GM21381 (cell line): ENCODE measurements at regions not wholly inside any gene's neighbourhood (a gene's known extent, or its start where the extent isn't known, plus 50 kb on each side); places are given as distances from the start of the nearest gene placed in this dataset.

Experiments used
- ATAC-seq: cut with Tn5 transposase; IDR thresholded peaks from one replicate; pipeline ENCODE4 v1.9.1; 2021; ENCODE audit warnings: mild to moderate bottlenecking, moderate library complexity; ENCODE audit not compliant: unreplicated experiment

DNA sequence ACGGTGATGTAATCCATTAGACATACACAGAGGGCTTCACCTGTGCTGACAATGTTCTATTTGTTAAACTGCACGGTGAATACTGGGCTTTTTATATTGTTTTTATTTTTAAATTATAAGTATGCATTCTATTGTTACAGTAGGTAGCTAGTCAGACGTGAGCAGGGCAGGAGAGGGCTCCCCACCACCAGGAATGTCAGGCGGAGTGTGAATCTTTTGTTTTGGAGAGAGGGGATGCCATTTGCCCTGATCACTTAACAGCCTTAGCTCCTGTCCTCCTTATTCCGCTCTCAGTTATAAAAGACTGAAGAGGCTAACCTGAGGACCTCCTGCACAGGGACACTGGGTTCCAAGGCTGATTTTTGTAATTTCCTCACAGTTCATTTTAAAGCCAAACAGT is 151.6 kb upstream of the TAPT1 start:
- ATAC-seq, result no peak

DNA sequence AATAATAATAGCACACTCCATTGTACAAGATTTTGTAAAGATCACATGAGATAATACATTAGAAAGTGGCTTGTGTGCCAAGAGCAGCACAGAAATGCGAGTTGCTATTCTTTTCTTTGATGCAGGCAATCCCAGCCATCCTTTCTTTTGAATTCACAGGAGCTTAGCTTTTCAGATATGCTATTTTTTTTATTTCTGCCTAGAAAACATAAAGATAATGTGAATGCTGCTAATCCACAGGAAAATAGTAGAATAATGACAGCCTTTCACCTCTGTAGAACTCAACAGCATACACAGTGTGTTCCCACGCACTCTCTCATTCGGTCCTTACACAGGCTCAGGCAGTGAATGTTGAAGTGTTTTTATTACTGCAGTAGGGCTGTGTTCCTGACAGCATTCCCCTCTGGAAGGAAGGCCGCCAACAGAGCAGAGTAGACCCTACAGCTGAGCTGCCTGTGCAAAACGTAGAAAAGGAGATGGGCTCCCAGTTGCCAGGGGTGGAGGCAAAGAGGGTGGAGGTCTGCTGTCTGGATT is 138.8 kb upstream of the TAPT1 start:
- no peak for ATAC-seq

- no peak for ATAC-seq
Measured at GRCh38 chr4:16360694-16361262, 134.5 kb upstream of the TAPT1 start.

GRCh38 chr4:16353165-16353564 is 126.9 kb upstream of the TAPT1 start:
- no peak for ATAC-seq

- no peak for ATAC-seq
Measured at GRCh38 chr4:16351161-16351560, 124.9 kb upstream of the TAPT1 start.

- no peak for ATAC-seq
Measured at GRCh38 chr4:16344853-16345252, 118.6 kb upstream of the TAPT1 start.

DNA sequence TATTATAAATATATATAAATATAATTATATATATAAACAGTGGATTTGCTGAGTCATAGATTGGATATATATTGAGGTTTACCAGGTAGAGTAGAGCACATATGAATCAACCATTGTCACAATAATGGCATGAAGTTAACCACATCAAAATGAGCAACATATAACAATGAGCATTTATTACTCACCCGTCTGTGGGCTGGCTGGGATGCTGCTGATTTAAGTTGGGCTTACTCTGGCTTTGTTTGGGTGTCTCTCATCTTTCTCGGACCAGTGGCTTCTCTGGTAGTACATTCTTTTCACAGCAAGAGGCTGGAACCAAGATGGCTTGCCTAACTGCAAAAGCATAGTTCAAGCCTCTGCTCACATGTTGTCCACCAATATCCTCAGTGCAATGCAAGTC is 111.7 kb upstream of the TAPT1 start:
- ATAC-seq, result no peak

DNA sequence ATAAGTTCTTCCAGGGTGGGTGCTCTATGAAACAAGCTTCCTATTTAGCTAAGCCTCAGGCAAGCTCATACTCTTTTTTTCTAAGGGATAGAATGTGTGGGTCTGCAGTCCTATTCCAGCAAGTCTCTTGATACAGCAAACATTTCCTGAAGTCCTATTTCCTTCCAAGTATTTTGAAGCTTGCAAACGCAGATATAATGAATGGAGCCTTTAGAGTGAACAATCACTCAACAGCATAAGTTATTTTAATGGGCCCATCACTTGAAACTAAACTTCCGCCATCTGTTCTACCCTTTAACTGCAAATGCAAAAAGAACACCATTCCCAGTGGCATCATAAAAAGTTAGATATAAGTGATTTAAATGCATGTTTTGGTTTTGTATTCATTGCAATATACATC is 108.3 kb upstream of the TAPT1 start:
- no peak for ATAC-seq

- no peak for ATAC-seq
Measured at GRCh38 chr4:16329797-16330134, 103.5 kb upstream of the TAPT1 start.

DNA sequence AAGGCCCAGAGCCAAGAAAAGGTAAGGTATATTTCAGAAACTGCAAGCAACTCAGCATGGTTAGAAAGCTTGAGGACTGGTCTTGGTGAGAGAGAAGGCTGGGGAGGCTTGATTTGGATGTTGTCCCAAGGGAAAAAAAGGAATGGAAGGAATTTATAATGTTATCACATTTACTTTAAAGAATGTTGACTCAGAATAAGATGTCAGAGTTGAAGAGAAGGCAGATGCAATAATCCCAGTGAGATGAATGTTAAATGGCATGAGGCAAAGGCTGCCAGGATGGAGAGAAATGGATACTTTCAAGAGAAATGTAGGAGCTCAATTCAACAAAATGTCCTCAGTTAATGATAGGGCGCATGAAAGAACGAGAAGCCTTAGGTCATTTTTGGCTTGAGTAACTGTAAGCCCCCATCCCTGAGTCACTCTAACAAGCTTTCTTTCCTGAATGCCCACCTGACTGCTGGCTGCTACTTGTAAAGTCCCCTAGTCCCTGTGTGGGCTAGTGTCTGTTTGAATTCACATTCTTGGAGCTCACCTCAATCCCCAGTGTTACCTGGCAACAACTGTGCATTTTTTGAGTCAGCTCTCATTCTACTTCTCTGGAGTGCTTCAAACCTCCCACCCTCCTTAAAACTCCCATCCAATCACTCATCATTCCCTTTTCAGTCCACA is 103.0 kb upstream of the TAPT1 start:
- ATAC-seq, result no peak

GRCh38 chr4:16322183-16322582 is 95.9 kb upstream of the TAPT1 start:
- no peak for ATAC-seq

- no peak for ATAC-seq
Measured at GRCh38 chr4:16315456-16315855, 89.2 kb upstream of the TAPT1 start.

- no peak for ATAC-seq
Measured at GRCh38 chr4:16310606-16311005, 84.3 kb upstream of the TAPT1 start.

GRCh38 chr4:16302648-16303047 is 76.4 kb upstream of the TAPT1 start:
- ATAC-seq, result no peak

GRCh38 chr4:16297003-16297402 is 70.7 kb upstream of the TAPT1 start:
- ATAC-seq, result no peak

DNA sequence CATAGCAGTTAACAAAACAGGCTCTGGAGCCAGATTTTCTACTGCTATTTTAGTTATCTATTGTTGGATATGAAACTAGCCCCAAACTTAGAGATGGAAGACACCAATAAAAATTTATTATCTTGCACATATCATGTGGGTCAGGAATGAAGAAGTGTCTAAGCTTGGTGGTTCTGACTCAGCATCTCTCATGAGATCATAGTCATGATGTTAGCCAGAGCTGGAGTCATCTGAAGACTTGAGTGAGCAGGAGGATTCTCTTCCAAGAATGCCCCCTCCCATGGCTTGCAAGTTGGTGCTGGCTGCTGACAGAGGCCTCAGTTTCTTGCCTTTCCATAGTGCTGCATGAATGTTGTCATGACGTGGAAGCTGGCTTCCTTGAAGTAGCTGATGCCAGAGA is 68.2 kb upstream of the TAPT1 start:
- ATAC-seq, result no peak

- ATAC-seq, result no peak
Measured at GRCh38 chr4:16293210-16293838, 67.1 kb upstream of the TAPT1 start.

DNA sequence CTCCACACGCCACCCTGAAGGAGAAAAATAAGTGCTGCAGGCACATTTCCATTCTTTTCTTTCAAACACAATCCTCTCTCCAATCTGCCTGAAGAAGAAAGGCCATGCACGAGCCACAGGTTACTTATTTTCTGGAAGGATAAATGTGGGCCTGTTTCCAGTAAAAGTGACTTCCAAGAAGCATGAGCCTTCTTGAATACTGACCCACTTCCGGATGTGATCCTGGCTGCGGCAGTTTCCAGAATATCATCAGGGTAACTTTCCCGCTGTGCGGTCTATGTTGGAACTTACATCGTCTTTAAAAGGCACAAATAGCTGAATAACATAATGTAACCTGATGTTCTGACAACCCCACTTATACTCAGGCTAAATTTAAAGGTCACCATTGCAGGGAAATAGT is 66.3 kb upstream of the TAPT1 start:
- ATAC-seq, result no peak

DNA sequence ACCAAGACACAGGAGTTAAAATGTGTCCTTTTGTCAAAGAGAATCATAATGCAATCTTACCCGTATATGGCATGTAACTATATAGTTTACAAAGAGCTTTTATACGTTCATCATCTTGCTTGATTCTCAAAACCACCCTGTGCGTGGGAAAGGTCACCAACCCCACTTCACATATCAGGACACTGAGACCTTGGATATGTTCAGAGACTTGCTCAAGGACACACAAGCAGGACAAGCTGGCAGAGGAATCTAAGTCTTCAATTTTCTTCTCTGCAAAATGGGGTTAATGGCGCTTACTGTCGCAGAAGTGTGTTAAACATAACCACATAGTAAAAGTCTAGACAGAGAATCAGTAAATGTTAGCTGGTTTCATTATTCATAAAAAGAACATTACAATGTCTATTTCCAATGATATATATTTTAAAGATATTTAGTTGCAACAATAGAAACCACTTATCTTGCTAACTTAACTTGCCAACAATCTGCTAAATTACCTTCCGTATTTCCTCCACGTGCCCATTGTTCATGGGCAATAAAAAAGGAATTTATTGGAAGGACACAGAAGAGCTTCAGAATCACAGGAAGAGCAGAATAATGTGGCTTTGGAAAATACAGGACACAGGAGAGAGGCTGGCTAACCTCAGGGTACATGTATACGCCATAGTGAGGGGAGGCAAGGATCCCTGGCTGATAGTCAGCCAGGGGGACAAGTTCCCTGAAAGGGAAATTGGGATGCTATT is 64.6 kb upstream of the TAPT1 start:
- ATAC-seq, result no peak

GRCh38 chr4:16289897-16290554 is 63.8 kb upstream of the TAPT1 start:
- ATAC-seq, result no peak

DNA sequence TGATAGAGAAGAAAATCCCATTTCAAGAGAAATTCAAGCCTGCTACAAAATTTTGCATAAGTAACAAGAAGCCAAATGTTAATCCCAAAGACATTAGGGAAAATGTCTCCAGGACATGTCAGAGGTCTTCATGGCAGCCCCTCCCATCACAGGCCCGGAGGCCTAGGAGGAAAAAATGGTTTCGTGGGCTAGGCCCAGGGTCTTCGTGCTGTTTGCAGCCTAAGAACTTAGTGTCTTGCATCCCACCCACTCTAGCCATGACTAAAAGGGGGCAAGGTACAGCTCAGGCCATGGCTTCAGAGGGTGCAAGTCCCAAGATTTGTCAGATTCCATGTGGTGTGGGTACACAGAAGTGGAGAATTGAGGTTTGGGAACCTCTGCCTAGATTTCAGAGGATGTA is 57.8 kb upstream of the TAPT1 start:
- ATAC-seq, result no peak
